ENCODE measurements at regions not wholly inside any gene's neighbourhood (a gene's known extent, or its start where the extent isn't known, plus 50 kb on each side); places are given as distances from the start of the nearest gene placed in this dataset.

DNA sequence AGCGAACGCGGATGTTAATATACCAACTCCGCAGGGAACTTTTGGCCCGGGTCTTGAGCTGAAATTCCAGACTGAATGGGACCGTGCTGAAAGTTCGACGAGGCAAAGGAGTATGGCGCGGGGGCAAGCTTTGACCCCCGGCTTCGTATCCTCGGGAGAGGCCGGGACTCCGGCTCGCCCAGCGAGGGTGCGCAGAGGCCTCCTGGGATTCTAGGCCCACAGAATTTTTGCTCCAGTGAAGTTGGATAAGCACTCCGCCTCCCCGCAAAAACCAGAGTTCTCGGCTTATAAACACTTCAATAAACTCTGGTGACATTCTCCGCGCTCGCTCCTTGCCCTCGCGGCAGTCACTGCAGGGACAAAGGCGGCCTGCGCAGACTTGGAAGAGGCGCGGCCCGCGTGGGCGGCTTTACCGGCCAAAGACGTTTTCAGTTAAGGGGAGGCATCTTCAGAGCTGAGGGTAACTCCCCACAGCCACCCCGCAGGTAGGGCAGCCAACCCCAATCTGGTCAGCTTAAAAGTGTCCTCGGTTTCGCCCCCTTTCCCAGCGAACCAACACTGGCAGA lies 112.6 kb downstream of the KCNRG start:
- TF ChIP-seq, protein P1, sequence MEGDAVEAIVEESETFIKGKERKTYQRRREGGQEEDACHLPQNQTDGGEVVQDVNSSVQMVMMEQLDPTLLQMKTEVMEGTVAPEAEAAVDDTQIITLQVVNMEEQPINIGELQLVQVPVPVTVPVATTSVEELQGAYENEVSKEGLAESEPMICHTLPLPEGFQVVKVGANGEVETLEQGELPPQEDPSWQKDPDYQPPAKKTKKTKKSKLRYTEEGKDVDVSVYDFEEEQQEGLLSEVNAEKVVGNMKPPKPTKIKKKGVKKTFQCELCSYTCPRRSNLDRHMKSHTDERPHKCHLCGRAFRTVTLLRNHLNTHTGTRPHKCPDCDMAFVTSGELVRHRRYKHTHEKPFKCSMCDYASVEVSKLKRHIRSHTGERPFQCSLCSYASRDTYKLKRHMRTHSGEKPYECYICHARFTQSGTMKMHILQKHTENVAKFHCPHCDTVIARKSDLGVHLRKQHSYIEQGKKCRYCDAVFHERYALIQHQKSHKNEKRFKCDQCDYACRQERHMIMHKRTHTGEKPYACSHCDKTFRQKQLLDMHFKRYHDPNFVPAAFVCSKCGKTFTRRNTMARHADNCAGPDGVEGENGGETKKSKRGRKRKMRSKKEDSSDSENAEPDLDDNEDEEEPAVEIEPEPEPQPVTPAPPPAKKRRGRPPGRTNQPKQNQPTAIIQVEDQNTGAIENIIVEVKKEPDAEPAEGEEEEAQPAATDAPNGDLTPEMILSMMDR (conservative IDR thresholded peaks at IDR 0.05 in 1 of 2, IDR thresholded peaks at IDR 0.05 in 1 of 2; ENCODE audit: low read depth in 1 of 2, low read length in 2 of 2): no peak
- no peak for TF ChIP-seq EZH2 (IDR thresholded peaks at IDR 0.05; ENCODE audit: low read length, missing control alignments)

All from fibroblast of lung (primary cell).